ENCODE measurements at regions not wholly inside any gene's neighbourhood (a gene's known extent, or its start where the extent isn't known, plus 50 kb on each side); places are given as distances from the start of the nearest gene placed in this dataset.
"Not testable (repeated sequence)": the region's sequence is repeated elsewhere in the genome, so short reads cannot be mapped to it uniquely, and the experiment has no call there.

- TF ChIP-seq, protein P1, sequence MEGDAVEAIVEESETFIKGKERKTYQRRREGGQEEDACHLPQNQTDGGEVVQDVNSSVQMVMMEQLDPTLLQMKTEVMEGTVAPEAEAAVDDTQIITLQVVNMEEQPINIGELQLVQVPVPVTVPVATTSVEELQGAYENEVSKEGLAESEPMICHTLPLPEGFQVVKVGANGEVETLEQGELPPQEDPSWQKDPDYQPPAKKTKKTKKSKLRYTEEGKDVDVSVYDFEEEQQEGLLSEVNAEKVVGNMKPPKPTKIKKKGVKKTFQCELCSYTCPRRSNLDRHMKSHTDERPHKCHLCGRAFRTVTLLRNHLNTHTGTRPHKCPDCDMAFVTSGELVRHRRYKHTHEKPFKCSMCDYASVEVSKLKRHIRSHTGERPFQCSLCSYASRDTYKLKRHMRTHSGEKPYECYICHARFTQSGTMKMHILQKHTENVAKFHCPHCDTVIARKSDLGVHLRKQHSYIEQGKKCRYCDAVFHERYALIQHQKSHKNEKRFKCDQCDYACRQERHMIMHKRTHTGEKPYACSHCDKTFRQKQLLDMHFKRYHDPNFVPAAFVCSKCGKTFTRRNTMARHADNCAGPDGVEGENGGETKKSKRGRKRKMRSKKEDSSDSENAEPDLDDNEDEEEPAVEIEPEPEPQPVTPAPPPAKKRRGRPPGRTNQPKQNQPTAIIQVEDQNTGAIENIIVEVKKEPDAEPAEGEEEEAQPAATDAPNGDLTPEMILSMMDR (IDR thresholded peaks at IDR 0.05; ENCODE audit: unreplicated experiment): no peak
- DNase-seq (ENCODE audit: low spot score, unreplicated experiment): no peak
- Mint-ChIP-seq H3K9me3 (ENCODE audit: low read depth) (no peaks in the 10 kb centered on the region), H3K4me3 (ENCODE audit: low read depth) (no peak overlapping the region), H3K36me3 (ENCODE audit: insufficient read depth) (no peaks in the 10 kb centered on the region), H3K4me1 (ENCODE audit: low read depth) (no peaks in the 10 kb centered on the region), H3K27me3 (no peaks in the 10 kb centered on the region), H3K27ac (no peak overlapping the region)
Observed at GRCh38 chr2:62391696-62392095, 114.3 kb downstream of the TMEM17 start.

- not testable (repeated sequence) for H3K27ac Mint-ChIP-seq; H3K36me3 Mint-ChIP-seq (ENCODE audit: insufficient read depth); DNase-seq (ENCODE audit: low spot score, unreplicated experiment)
Observed at GRCh38 chr2:62386378-62386777, 119.6 kb downstream of the TMEM17 start.

GRCh38 chr2:62383846-62384245, 122.1 kb downstream of the TMEM17 start:
- Mint-ChIP-seq H3K9me3 (ENCODE audit: low read depth) (peaks cover 8% of the 10 kb centered on the region), H3K4me1 (ENCODE audit: low read depth) (peaks cover 2% of the 10 kb centered on the region), H3K36me3 (ENCODE audit: insufficient read depth) (no peaks in the 10 kb centered on the region), H3K4me3 (ENCODE audit: low read depth) (no peak overlapping the region), H3K27ac (no peak overlapping the region), H3K27me3 (no peaks in the 10 kb centered on the region)
- no peak for DNase-seq (ENCODE audit: low spot score, unreplicated experiment)
- TF ChIP-seq, protein P1 (IDR thresholded peaks at IDR 0.05; ENCODE audit: unreplicated experiment): no peak

More at GRCh38 chr2:62386378-62386777, 119.6 kb downstream of the TMEM17 start:
- not testable (repeated sequence) for H3K27me3 Mint-ChIP-seq; H3K9me3 Mint-ChIP-seq (ENCODE audit: low read depth); H3K4me3 Mint-ChIP-seq (ENCODE audit: low read depth); H3K4me1 Mint-ChIP-seq (ENCODE audit: low read depth)

DNA sequence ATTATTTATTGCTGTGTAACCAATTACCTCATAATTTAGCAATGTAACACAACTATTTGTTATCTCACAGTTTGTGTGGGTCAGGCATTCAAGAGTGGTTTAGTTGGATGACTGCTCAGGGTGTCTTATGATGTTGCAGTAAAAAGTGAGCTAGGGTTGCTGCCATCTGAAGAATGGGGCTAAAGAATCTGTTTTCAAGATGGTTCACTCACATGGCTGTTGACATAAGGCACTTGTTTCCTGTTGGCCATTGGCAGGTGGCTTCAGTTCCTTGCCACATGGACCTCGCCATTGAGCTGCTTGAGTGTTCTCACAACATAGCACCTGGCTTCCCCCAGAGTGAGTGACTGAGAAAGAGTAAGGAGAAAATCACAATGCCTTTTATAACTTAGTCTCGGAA, 123.2 kb downstream of the TMEM17 start:
- no peak for DNase-seq (ENCODE audit: low spot score, unreplicated experiment)
- Mint-ChIP-seq H3K27ac (no peak overlapping the region), H3K4me3 (ENCODE audit: low read depth) (no peak overlapping the region), H3K27me3 (no peaks in the 10 kb centered on the region), H3K4me1 (ENCODE audit: low read depth) (peaks cover 2% of the 10 kb centered on the region), H3K36me3 (ENCODE audit: insufficient read depth) (no peaks in the 10 kb centered on the region), H3K9me3 (ENCODE audit: low read depth) (peaks cover 8% of the 10 kb centered on the region)
- TF ChIP-seq, protein P1 (IDR thresholded peaks at IDR 0.05; ENCODE audit: unreplicated experiment): no peak

DNA sequence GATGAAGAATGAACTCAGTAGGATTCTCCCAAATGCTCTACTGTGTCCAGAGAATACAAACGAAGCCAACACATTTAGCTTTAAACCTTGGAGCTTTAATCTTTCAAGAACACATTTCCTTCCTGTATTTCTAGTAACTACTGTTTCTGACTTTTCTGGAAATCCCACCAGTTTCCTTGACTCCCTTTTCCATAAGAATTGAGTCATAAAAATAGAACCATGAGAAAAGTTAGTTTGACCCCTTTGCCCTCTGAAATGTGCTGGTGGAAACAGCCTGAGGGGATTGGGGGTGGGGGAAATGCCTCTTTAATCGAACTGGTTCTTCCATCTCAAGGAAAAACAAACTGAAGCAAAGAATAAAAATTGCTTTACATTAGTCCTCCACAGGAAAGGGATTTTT, 123.9 kb downstream of the TMEM17 start:
- TF ChIP-seq, protein P1 (IDR thresholded peaks at IDR 0.05; ENCODE audit: unreplicated experiment): no peak
- no peak overlapping the region for H3K27ac Mint-ChIP-seq
- no peaks in the 10 kb centered on the region for H3K27me3 Mint-ChIP-seq
- H3K4me3 Mint-ChIP-seq (ENCODE audit: low read depth): no peak overlapping the region
- H3K4me1 Mint-ChIP-seq (ENCODE audit: low read depth): peaks cover 2% of the 10 kb centered on the region
- H3K9me3 Mint-ChIP-seq (ENCODE audit: low read depth): peaks cover 8% of the 10 kb centered on the region
- DNase-seq (ENCODE audit: low spot score, unreplicated experiment): no peak
- H3K36me3 Mint-ChIP-seq (ENCODE audit: insufficient read depth): no peaks in the 10 kb centered on the region

DNA sequence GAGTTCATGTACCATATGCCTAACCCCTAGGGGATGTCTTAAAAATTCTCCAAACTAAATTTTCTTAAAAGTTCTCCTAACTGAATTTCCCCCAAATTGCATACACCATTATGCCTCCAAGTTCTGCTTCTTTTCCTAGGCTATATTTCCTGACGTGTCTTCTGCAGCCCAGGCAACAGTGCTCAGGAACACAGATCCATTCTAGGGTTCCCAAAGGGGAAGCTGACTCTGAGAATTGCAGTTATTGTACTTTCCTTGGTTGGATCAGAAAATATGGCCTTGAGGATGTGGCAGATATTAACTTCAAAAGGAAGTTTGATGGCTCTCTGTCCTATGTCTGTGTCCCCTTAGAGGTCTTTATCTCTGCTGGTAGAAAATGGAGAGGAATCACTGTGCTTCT, 124.3 kb downstream of the TMEM17 start:
- TF ChIP-seq, protein P1 (IDR thresholded peaks at IDR 0.05; ENCODE audit: unreplicated experiment): no peak
- Mint-ChIP-seq H3K27me3 (no peaks in the 10 kb centered on the region), H3K9me3 (ENCODE audit: low read depth) (peaks cover 7% of the 10 kb centered on the region), H3K36me3 (ENCODE audit: insufficient read depth) (no peaks in the 10 kb centered on the region), H3K4me1 (ENCODE audit: low read depth) (peaks cover 2% of the 10 kb centered on the region), H3K27ac (no peak overlapping the region), H3K4me3 (ENCODE audit: low read depth) (no peak overlapping the region)
- no peak for DNase-seq (ENCODE audit: low spot score, unreplicated experiment)
